ENCODE measurements at regions not wholly inside any gene's neighbourhood (a gene's known extent, or its start where the extent isn't known, plus 50 kb on each side); places are given as distances from the start of the nearest gene placed in this dataset.

DNA sequence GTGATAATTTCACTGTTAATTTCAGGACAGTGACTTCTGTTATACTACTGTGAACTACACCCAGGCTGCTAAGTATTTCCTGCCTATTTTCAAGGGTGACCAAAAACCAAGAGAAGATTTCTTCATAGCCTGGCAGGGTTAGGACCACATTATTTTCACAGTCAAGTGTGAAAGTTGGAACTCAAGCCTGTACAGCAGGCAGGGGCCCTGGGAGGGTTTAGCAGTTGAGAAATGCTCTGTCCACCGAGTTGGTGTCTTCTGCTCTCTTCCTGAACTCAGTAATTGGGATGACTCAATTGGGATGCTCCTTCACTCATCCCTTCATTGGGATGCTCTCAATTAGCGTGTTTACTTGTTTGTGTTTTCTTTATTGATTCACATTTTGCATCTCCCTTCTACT, 347.3 kb upstream of the CDH11 start:
- TF ChIP-seq, protein P1, sequence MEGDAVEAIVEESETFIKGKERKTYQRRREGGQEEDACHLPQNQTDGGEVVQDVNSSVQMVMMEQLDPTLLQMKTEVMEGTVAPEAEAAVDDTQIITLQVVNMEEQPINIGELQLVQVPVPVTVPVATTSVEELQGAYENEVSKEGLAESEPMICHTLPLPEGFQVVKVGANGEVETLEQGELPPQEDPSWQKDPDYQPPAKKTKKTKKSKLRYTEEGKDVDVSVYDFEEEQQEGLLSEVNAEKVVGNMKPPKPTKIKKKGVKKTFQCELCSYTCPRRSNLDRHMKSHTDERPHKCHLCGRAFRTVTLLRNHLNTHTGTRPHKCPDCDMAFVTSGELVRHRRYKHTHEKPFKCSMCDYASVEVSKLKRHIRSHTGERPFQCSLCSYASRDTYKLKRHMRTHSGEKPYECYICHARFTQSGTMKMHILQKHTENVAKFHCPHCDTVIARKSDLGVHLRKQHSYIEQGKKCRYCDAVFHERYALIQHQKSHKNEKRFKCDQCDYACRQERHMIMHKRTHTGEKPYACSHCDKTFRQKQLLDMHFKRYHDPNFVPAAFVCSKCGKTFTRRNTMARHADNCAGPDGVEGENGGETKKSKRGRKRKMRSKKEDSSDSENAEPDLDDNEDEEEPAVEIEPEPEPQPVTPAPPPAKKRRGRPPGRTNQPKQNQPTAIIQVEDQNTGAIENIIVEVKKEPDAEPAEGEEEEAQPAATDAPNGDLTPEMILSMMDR (IDR thresholded peaks at IDR 0.05; ENCODE audit: low read depth, low read length, poor library complexity, severe bottlenecking): no peak
- no peak for TF ChIP-seq EZH2phosphoT487 (IDR thresholded peaks at IDR 0.05; ENCODE audit: borderline replicate concordance, low read length)

All from DOHH2 (cell line).